G401.6 (cell line): ENCODE measurements at regions not wholly inside any gene's neighbourhood (a gene's known extent, or its start where the extent isn't known, plus 50 kb on each side); places are given as distances from the start of the nearest gene placed in this dataset.
"Not testable (repeated sequence)": the region's sequence is repeated elsewhere in the genome, so short reads cannot be mapped to it uniquely, and the experiment has no call there.

Experiments used
- FAIRE-seq: peaks from 2 replicates; lab custom pipeline; 2012; peaks lifted over from hg19 to GRCh38; lab: Jason Lieb, UNC

GRCh38 chrX:134045372-134045771, 60.0 kb upstream of the GPC3 start:
- FAIRE-seq: not testable (repeated sequence)

GRCh38 chrX:134067107-134067506, 81.7 kb upstream of the GPC3 start:
- FAIRE-seq: not testable (repeated sequence)

DNA sequence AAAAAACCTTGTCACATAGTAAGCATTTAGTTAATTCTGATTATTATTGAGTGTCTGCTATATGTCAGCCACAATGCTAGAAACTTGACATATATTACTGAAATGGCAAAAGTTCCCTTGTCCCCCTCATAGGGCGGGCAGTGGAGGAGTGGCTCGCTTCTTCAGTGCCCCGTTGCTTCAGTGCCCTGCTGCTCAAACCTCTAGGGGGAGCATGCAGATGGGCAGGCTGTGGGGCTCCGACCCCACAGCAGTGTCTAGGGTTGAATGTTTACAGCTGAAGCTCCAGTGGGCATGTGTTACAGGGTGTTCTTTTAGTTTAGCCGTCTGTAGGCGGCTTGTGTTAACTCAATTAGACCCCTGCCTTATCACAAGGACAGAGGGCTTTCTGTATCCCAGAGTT, 86.5 kb upstream of the GPC3 start:
- not testable (repeated sequence) for FAIRE-seq

DNA sequence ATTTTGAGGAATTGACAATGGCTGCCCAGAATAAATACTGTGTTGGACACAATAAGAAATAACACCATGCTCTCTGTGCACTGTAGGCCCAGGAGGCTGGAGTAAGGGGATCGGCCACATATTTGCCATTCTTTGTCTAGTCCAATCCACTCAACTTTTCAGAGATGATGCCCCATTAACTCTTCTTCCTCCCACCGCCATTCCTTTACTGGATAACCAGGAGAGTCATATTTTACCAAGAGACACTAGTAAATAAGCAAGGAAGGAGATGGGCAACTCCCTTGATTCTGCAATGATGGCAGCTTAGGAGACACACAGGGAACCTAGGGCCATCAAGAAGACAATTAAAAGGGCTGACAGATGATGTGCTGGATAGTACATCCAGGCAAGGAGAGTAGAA, 87.9 kb upstream of the GPC3 start:
- FAIRE-seq: no peak

DNA sequence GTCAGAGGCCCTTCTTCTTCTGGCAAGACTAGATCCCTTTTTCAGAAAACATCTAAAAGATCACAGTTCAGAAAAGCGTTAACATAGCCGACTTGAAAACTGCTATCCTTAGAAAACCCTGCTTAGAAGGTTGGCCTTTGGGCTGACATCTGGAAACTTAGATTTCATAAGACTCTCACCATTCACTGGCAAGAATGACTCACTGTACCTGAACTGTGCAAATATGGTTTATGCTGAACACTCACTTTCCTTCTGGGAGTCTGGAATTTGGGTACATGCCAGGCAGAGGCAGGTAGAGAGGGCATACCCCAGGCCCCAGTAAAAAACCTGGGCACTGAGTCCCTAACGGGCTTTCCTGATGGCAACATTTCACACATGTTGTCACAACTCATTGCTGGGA, 88.8 kb upstream of the GPC3 start:
- FAIRE-seq: no peak

DNA sequence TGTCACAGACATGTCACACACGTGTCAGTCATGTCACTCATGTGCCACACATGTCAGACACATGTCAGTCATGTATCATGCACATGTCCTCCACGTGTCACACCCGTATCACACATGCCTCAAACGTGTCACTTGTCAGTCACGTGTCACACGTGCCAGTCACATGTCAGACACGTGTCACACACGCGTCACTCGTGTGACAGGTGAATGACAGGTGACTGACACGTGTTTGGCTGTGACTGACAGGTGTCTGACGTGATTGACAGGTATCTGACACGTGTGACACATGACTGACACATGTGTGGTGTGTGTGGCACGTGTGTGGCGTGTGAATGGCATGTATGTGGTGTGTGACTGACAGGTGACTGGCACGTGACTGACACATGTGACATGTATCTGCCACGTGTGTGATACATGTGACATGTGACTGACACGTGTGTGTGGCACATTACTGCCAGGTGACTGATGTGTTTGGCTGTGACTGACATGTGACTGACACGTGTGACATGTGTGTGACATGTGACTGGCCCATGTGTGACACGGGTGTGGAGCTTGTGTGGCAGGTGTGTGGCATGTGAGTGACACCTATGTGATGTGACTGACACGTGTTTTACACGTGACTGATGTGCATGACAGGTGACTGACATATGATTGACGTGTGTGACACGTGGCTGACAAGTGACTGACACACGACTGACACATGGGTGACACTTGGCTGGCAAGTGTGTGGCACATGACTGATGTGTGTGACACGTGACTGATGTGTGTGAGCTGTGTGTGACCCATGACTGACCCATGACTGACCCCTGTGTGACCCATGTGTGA, 90.7 kb upstream of the GPC3 start:
- FAIRE-seq: no peak

- FAIRE-seq: no peak
Observed at GRCh38 chrX:134095366-134095765, 110.0 kb upstream of the GPC3 start.

- FAIRE-seq: no peak
Observed at GRCh38 chrX:134101636-134102035, 116.2 kb upstream of the GPC3 start.

- FAIRE-seq: no peak
Observed at GRCh38 chrX:134115270-134115669, 121.7 kb upstream of the CCDC160 start.

DNA sequence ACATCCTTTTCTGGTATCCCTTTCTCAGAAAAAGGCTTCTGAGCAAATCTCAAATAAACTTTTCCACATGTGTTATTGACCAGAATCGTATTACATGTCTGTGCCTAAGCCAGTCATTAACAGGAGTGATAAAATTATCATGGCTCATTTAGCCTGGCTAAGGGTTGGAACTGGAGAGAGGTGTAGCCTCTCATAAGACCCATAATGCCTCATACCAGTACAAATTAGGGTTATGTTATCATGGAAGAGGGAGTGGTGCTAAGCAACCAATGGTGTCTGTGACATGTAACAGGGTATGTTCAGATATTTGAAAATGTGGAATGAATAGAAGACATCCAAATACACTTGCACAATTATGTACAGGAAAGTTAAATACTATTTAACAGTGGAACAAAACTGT, 99.6 kb upstream of the CCDC160 start:
- no peak for FAIRE-seq

DNA sequence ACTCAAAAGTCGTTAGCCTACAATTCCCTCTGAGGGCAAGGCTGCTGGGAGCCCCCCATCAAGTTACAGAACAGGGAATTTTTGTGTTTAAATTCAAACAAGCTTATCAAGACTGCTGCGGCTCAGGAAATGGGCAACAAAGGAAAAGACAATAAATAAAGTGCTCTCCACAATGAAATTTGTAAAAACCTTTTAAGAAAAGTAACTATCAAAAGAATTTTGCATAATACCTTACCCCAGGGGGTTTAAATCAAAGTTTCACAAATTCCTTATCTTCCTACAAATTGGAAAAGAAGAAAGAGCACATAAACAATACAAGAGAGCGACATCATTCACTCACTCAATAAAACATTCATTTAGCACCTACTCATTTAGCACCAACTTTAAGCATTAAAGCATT, 97.9 kb upstream of the CCDC160 start:
- no peak for FAIRE-seq

DNA sequence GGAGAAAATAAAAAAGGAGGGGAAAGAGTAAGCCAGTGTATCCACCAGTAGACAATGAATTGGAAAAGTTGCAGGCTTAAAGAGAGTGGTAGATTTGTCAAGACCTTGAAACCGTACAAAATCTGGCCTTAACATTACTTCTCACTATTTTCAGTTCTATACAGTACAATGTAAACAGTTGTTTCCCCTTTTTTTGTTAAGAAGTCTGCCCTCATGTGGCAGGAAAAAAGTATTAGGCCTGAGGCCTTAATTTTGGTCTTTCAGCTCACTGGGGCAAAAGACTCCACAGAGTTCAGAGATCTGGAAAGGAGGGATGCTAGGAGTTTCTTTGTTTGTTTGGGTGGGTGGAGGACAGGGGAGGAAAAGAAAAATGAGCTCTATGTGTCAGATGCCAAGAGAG, 92.8 kb upstream of the CCDC160 start:
- FAIRE-seq: peak; percentile 98

DNA sequence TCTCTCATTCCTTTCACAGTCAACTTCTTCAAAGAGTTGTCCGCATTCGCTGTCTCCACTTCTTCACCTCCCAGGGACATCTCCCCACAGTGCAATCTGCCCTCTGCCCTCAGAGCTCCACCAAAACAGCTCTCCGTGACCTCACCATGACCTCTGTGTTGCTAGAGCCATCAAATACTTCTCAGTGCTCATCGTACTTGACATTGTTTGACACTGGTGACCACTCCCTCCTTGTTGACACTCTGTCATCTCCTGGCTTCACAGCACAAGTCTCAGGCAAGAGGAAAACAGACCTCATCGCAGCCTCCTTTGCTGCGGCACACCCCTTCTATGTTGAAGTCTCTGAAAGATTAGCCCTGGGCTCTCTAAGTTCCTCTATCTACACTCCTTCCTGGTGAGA, 90.5 kb upstream of the CCDC160 start:
- FAIRE-seq: no peak

DNA sequence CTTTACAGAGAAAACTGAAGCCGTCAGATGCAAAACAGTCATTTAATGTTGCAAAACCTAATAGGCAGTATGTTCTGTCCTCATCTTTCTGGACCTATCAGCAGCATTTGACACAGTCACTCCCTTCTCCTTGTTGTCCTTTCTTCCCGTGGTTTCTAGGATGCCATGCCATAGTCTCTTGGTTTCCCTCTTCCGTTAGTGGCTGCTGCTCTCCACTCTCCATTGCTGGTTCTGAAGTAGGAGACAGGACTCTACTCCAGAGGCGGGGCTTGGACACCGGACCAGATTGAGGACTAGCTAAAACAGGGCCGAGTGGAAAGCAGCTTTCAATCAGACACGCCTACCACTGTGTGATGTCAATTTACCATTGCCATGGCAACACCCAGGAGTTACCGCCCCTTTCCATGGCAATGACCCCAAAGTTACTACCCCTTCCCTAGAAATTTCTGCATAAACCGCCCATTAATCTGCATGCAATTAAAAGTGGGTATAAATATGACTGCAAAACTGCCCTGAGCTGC, 88.8 kb upstream of the CCDC160 start:
- no peak for FAIRE-seq

GRCh38 chrX:134158821-134159512, 78.0 kb upstream of the CCDC160 start:
- no peak for FAIRE-seq

- FAIRE-seq: no peak
Observed at GRCh38 chrX:134161162-134161561, 75.8 kb upstream of the CCDC160 start.

DNA sequence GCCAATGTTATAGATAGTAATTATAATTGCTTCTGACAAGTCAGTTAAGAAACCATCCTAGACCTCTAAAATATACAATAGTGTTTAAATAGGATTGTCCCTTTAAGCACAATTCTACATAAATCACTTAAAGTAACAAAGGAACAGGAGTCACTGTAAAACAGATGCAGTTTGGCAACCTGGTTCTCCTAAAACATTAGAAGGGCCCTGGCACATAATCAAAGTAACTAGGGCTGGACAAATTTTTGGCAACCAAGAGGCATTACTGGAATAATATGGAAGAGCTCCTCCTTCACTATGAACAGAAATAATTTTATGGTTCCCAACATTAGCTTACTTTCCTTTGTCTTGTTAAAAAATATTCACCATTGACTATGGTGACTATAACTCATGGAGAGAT, 75.0 kb upstream of the CCDC160 start:
- FAIRE-seq: no peak

GRCh38 chrX:134163836-134164235, 73.1 kb upstream of the CCDC160 start:
- FAIRE-seq: no peak

DNA sequence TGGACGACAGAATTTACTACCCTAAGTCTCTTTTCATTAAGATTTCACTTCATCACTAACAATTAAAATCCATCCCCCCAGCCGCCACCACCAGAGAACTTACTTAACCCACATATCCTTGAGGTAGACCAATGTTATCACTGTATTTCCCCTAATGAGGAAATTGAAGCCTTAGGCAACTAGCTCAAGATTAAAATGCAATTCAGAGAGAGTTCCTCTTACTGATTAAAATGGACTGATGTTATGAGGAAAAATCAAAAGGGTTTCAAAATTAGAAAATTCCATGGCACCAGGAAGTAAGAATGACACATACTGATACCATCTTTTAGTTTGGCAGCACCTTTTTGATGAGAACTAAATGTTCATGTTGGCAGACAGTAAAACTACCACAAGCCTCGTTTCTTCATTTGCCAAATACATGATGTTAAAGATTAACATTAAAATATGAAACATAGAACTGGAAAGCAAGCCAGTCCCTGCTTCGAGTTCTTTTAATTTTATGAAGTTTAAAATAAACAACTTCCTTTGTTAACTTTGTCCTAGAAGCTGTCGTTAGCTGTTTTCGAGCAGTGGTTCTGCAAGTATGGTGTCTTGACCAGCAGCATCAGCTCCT, 69.3 kb upstream of the CCDC160 start:
- FAIRE-seq: no peak

GRCh38 chrX:134171661-134172587, 65.1 kb upstream of the CCDC160 start:
- FAIRE-seq: peak; percentile 94

- FAIRE-seq: no peak
Observed at GRCh38 chrX:134172588-134173259, 64.3 kb upstream of the CCDC160 start.
